Stimulated activated CD4-positive, alpha-beta T cell treated with anti-CD3 and anti-CD28 coated beads, Interleukin-4, amount 100 ng/mL, for 4 hours (primary cell): ENCODE measurements at regions not wholly inside any gene's neighbourhood (a gene's known extent, or its start where the extent isn't known, plus 50 kb on each side); places are given as distances from the start of the nearest gene placed in this dataset.
A peak's percentile ranks its signal among the peaks of the same experiment; 100 is the strongest.
"Not testable (repeated sequence)": the region's sequence is repeated elsewhere in the genome, so short reads cannot be mapped to it uniquely, and the experiment has no call there.

Experiments
- DNase-seq, 2 experiments: peaks; one replicate each; pipeline ENCODE4 v3.0.0-alpha.2; 2020

DNA sequence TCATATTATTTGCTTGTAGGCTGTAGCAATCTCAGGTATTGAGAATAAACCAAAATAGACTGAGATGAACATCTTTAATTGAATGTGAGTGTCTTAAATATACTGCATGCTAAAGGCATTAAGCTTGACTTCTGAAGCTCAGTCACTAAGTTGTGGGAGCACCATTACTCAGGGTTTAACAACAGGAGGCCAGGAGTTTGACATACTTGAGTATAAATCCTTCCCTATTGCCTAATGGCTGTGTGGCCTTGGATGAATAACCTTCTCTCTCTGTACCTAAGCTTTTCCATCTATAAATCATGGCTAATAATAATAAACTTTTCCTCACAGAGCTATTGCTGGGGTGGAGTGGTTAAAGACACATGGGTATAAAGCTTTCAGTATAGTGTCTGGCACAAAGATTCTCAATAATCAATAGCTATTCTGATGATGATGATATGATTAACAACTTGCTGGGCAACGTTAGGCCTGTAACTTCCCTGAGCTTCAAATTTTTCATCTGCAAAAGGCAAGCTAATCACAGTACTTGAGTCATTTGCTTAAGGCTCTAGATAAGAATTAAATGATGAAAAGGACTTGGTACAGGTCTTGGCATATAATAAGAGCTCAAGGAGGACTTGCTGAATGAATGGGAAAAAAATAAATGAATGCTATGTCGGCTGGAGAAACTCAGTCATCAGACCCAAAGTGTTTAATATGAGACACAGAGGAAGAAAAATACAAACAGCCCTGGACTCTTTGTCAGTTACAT is 174.0 kb upstream of the IL12B start:
- DNase-seq = no peak

DNA sequence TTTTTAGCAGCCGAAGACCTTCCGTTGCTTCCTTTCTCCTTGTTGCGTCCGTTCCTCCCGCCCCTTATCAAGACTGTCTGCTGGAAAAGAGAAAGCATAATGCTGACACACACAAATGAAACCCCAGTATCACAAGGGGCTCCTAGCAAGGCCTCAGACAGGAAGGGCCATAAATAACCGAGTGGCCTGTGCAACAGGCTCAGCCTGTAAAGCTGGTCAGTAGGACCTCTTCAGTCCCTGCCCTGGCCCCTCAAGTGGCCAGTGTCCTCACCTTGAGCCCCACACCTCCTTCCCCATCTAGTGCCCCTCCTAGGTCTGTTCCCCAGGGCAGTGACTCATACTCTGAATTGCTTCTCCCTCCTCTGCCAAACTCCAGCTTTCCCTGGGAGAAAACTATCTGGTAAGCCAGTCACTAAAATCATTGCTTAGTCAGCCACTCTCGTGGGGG is 174.6 kb upstream of the IL12B start:
- DNase-seq = no peak

DNA sequence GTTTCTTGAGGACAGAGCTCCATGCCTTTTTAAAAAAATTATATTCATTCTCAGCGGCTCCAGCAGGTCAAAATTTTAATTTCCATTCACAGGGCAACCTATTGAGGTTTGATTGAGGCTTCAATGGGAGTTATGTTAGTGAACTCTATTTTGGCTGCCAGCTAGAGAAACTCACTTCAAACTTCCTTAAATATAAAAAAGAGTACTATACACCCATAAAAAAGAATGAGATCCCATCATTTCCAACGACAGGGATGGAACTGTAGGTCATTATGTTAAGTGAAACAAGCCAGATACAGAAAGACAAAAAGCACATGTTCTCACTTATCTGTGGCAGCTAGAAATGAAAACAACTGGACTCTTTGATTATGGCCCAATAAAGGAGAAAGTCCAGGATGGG is 176.8 kb upstream of the IL12B start:
- no peak for DNase-seq

DNA sequence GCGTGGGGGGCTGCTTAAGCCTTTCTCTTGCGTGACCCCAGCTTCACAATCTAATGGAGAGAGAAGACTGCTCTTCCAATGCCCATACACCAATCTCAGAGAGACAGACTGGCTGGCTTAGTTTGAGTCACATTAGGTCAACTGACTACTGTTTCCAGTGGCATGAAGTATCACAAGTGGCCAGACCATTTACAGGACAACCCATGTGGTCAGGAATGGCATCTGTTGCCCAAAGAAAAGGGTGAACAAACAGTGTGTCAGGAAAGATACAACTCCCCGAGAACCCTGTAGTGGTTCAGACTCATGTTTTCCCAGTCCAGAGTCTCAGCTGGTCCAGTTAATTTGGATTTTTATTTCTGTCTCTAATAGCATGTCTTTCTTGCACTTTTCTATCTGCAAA is 177.4 kb upstream of the IL12B start:
- no peak for DNase-seq

DNA sequence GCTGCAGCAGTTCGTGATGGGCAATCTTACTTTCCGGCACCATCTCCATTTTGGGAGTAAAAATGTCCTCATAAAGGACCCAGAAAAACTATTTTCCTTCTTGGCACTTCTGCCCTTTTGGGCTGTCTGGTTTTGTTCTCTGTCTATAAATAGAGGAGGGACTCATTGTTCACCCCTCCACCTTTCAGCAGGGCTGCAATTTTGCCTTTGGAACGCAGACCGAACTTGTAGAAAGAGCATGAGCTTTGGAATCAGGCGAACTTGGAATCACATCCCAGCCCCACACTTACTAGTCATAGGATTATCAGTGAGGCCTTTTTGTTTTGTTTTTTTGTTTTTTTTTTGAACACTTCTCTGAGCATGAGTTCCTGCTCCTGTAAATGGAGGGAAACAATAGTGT is 178.1 kb upstream of the IL12B start:
- DNase-seq = no peak

DNA sequence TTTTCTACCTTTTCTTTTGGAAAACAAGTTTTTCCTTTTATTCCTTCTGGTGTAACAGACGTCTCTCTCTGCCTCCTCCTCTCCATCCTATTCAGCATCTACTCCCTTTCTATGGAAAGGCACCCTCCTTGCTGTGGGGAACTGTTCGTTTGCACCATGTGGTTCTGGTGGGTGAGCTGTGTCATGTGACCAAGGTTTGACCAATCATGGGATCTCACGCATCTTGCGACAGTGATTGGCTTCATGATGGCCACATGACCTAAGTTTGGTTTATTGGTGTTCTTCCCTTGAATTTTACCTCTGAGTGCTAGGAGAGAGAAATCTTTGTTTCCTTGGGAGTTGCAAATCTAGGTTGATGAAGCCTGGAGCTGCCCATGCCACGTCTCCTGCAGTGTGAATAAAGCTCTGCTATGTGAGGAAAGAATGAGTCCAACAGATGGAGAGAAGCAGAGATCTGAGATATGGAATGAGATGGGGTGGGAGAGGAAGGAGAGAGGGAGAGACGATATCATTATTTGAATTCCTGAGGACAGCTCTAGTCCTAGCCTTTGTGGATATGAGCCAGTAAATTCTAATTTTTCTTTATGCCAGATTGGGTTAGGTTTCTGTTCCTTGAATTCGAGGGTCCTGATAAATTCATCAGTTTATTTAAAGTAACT is 178.8 kb upstream of the IL12B start:
- DNase-seq = no peak

DNA sequence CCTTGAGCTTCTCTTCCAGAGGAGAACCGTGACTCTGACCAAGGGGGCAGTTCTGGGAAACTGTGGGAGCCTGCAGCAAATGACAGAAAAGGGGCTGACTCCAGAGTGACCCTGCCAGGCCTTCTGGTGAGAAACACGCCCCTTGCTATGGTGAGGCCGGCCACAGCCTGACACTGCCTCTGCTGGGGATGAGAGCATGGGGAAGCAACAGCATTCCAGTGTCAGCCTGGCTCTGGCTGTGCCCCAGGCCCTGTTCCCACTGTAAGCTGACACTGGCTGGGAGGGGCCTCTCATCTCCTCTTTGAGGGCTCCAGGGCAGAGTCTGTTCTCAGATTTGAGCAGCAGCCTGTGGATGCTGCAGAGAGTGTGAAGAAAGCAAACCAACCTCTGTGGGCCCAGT is 180.0 kb upstream of the IL12B start:
- no peak for DNase-seq

DNA sequence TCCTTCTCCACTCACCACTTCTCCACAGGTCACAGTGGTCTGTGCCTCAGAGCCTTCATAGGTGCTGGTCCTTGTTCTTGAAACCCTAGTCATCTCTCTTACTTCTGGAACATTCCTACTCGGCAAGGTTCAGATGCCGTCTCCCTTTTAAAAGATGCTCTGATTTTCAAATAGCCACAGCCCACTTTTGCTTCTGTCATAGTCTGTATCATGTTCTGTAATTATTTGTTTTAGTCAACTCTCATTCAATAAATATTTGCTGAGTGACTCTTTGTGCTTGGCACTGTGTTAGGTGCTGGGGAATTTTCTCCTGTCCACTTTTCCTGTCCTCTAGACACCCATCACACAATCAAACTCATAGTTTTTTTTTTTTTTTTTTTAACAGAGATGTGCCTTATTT is 181.3 kb upstream of the IL12B start:
- no peak for DNase-seq

DNA sequence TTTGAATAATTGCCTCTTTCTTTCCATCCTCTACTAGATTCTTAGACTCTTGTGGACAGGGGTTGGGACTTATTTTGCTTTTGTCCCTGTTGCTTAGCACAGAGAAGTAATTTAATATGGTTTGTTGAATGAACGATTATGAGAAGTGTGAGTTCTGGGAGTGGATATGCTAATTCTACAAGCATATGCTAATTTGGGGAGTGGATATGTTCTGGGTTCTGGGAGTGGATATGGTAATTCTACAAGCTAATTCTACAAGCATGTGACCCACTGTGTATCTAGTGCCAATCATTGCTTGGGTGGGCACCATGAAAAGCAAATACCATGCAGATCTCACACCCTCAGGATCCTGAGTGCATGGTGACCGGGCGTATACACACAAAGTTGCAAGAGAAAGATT is 181.8 kb upstream of the IL12B start:
- DNase-seq = no peak

DNA sequence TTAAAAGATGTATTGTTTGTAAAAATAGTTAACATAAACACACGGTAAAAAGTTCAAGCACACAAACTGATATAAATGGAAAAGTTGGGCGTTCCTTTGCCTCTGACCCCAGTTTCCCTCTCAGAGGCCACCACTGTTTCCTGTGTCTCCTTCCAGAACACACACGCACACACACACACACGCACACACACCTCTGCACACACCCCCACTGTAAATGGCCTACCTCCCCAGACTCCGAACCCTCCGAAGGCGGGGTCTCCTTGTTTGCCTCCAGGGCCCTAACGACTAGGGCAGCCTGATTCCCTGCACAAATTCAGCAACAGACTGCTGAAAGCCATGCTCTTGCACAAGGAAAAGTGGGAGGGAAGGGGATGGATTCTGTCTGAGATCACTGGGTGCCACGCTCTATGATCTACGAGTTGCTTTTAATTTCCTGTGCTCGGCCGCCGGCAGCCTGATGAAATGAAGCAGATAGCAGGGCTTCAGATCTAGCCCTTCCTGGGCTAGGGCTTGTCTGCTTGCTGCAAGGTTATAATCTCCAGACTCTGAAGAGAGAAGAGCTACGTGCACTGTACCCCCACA is 184.0 kb upstream of the IL12B start:
- no peak for DNase-seq

DNA sequence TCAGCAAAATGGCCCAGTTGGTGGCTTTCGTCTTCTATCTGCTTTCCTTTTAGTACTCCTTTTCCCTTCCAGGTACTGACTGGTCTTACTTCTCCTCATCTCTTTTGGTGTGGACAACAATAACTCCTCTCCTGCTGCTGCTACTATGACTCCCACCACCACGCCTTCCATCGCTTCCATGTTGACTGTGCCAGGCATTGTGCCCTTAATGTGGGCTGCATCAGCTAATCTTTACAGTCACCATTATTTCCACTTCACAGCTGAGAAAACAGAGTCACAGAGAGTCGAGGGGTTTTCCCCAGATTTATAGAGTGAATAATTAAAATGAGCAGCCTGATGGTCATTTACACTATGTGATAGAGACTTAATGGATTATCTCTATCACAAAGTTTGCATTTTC is 184.9 kb upstream of the IL12B start:
- no peak for DNase-seq

DNA sequence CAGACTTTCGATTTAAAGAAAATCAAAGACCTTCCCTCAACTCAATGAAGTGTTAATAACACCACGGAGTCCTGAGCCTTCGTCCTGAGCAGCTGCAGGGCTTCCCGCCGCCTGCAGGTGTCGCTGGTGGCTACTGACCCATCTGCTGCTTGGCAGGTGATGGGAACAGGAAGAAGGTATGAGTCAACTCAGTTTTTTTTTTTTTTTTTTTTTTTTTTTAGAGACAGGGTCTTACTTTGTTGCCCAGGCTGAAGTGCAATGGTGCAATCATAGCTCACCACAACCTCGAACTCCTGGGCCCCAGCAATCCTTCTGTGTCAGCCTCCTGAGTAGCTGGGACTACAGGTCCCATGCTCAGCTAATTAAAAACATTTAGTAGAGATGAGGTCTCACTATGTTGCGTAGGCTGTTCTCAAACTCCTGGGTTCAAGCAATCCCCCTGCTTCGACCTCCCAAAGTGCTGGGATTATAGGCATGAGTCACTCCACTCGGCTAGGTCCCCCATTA is 185.7 kb upstream of the IL12B start:
- DNase-seq = peak; percentile 68 to 78

DNA sequence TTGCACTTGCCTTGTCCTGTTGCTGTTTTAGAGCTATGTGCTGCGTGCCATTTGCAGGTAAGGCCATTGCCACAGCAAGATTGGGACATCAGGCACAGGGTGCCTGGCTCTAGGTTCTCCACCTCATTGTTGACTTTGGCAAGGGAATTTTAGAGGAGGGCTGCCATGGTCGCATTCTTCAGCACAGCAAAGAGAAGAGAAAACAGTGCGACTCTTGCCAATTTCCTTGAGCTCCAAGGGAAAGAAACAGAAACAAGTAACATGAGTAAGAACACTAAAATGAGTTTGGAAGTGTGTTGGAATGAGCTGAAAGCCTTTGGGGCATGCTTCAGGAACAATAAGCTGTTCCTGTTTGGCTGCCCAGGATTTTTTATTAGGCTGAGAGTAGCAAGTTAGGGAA is 188.1 kb upstream of the IL12B start:
- no peak for DNase-seq

DNA sequence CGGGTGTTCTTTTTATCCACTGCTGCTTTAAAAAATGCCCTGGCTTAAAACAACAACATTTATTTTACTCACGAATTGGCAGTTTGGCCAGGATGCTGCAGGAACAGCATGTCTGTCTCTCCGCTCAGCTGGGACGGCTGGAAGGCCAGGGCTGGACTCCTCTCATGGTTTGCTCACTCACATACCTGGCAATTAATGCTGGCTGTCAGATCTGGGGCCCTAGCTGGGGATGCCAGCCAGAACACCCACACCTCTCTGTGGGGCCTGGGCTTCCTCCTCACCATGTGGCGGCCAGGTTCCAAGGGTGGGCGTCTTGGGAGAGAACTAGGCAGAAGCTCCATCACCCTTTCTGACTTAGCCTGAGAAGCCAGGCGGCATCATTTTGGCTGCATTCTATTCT is 189.1 kb upstream of the IL12B start:
- DNase-seq = no peak

DNA sequence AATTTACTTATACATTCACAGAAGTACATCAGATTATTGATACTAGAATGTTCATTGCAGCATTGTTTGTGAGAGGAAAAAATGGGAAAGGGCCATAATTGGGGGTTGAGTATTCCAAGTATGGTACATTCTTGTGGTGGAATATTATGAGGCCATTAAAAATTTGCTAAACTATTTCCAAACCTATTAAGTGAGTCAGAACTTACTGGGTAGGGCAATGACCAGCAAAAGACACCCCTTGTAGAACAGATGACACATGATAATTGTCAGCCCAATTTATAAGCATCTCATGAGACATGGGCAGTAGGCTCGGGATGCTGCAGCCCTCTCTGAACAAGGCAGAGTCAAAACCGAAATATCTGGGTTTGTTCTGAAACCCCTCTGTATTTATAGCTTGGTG is 192.6 kb upstream of the IL12B start:
- DNase-seq = no peak

DNA sequence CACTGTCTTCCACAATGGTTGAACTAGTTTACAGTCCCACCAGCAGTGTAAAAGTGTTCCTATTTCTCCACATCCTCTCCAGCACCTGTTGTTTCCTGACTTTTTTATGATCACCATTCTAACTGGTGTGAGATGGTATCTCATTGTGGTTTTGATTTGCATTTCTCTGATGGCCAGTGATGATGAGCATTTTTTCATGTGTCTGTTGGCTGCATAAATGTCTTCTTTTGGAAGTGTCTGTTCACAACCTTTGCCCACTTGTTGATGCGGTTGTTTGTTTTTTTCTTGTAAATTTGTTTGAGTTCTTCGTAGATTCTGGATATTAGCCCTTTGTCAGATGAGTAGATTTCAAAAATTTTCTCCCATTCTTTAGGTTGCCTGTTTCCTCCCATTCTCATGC is 194.0 kb upstream of the IL12B start:
- DNase-seq = not testable (repeated sequence)

DNA sequence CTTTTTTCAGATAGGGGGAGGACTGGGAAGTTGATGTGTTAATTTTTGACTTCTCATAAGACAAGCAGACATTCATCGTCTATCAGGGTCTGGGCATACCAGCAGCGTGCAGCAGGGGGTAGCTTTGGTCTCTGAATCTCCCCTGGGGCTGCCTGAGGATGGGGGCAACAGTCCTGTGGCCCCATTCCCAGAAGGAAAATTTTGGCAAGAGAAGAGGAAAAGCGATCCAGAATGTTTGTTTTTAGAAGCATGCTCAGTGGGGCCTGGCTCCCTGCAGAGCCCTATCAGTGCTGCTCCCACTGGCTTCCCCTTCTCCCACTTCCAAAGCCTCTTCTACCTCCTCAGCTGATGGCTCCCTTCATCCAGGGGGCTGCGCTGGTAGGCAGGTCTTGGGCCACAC is 194.8 kb upstream of the IL12B start:
- DNase-seq = no peak

DNA sequence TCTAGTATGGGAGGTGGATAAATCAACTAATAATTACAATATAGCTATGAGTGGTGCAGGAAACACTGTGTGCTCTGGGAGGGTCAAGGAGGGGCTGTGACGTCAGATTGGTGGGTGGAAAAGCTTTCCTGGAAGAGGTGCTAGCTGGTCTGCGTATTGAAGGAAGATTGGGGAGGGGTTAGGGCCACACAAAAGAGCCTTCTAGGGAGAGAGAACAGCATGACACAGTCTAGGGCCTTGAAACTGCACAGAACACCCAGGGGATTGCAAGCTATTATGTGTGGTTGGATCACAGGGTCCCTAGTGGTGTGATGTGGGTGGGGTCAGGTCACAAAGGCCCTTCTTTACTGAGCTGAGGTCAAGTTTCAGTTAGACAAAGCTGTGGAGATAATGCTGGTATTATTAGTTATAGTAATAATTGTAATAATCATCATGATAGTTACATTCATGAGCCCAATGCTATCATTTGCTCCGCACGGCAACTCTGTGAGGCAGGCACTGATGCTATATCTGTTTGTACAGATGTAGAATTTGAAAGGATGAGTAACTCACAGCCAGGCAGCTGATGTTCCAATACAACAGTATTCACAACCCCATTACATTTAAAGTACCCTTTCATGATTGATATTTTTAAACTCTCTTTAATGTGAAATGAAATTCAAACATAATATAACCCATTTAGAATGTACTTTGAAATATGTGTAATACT is 197.4 kb upstream of the IL12B start:
- no peak for DNase-seq

DNA sequence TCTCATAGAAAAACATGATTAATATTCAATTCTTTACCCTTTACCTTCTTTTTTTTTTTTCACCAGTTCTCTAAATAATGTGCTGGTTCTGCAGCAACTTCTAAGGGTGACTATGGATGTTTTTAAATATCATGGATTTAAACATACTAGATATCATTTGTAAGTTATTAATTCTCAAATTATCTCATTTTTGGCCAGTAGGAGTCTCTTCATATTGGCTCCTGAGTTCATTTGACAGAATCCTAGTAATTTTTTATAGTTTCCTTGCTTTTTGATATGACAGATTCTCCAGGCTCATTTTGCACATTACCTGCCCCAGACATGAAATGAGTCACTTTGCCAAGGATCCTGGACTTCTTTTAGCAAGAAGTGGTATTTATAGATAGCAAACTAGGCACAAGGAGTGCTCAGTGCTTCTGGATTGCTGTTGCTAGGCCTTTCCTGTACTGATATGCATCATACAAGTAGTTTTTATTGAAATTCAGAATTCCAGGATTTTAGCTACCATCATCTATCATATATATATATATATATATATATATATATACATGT is 201.3 kb upstream of the IL12B start:
- no peak for DNase-seq

DNA sequence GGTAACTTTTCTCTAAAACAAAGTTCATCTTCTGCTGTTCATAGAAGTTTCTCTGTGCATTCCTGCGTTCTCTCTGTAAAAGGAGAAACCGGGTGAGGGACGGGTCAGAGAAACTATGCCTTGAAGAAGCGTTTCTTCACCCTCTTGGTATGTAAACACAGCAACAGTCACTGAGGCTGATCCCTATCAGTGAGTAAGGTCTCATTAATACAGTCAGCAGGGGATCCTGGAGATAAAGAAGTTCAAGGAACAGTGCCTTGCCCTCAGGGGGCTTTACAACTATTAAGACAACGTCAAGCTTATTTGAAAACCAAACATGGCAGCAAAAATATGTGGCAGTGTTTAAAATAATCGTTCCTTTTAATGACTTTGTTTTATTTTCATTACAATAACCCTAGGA is 202.9 kb upstream of the IL12B start:
- DNase-seq = no peak

DNA sequence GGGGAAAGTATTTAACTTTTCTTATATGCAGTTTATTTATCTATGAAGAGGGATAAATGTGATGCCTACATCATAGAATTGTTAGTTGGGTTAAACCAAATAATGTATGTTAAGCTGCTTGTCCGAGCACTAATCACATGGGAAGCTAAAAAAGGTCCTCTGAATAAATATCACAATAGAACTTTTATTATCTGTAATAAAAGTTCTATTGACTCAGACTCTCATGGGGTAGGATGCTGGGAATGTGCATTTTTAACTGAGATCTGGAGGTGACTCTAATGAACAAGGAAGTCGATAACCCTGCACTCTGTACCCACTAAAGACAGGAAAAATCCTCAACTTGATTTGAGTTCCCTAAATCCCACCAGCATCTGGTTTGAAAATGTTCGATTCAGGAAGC is 205.9 kb upstream of the IL12B start:
- no peak for DNase-seq

DNA sequence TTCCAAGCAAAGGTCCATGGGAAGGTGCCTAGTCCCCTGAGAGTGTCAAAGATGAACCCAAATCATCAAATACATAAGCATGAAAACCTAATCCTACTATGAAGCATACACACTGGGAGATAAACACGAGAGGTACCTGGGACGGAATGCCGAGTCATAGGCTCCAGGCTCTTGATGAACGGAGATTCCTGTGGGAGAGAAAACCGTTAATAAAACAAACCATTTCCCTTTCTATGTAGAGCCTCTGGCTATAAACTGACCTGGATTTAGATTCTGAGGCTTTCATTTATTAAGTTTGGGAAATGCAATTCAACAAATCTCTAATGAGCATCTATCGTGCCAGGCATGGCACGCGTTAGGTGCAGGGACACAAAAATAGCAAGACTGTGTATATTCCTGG is 206.4 kb upstream of the IL12B start:
- no peak for DNase-seq

DNA sequence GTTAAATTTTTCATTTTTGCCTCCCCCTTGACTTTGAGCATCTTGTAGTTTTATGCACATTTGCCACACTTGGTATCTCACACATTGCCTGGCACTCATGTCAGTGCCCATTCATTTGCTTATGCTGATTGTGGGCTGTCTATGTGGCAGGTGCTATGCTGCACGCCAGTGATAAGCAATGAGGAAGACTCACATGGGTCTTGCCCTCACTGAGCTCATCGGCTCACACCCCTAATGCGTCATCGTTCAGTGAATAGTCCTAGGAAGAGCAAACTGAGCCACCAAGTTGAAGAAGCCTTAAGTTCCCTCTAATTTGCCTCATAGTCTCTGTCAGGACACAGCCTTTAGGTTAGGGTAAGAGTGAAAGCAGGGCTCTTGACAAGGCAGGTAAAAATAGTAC is 209.4 kb upstream of the IL12B start:
- no peak for DNase-seq
